HG03469 (cell line): ENCODE measurements at regions not wholly inside any gene's neighbourhood (a gene's known extent, or its start where the extent isn't known, plus 50 kb on each side); places are given as distances from the start of the nearest gene placed in this dataset.
"Not testable (repeated sequence)": the region's sequence is repeated elsewhere in the genome, so short reads cannot be mapped to it uniquely, and the experiment has no call there.

ENCODE experiments used
- ATAC-seq: cut with Tn5 transposase; IDR thresholded peaks from one replicate; pipeline ENCODE4 v1.9.1; 2021; ENCODE audit warnings: mild to moderate bottlenecking, moderate library complexity, moderate number of reproducible peaks; ENCODE audit not compliant: unreplicated experiment

DNA sequence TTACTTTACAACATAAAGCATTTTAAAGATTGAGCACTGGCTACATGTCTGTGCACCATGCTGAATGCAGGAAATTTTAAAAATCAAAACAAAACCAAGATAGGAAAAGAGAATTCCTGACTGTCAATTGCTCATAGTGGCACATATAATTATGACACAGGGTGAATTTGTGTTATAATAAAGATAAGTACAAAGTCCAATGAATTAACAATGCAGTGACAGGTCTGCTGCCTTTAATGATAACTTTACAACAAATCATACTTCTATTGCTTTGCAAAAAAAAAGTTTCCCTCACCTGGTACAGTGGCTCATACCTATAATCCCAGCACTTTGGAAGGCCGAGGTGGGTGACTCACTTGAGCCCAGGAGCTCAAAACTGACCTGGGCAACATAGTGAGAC, 93.8 kb upstream of the OSBPL8 start:
- no peak for ATAC-seq

DNA sequence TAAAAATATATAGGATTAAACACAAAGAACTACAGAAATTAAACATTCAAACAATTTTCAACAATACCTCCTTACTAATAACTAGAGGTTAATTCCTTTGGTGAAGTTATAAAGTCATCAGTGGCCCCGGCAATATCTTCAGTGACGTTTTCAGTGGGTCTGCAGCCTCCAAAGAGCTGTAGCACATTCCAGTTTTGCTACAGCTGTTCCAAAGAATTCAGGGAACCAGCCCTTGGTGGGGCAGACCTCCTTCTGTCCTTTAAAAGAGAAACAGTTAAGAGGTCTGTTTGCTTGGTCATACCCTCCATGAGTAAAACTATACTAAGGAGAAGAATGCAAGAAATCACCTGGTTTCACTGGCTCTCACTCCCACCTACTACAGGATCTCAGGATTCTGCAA, 99.2 kb upstream of the ZDHHC17 start:
- no peak for ATAC-seq

DNA sequence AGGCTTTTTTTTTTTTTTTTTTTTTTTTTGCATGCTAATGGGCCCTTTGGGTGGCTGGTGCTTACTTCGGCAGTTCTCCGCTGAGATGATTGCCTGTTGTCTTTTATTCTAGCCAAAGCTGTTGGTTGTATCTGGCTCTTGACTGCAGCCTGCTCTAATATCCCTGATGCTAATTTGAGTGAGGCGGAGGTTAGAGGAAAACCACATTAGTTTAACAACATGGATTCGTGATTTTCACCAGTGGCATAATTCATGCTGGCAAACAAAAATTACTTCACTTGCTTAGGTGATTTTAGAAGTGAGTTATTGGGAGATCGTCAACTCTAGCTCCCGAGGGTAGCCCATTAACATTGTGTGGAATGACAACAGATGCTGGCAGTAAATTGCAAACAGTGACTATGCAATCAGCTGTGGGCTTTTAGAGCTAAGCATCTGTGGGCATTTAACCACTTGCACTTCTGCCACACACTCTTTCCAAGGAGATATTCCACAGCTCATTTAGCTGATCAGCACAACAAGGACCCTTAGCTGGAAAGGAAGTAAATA, 97.6 kb upstream of the ZDHHC17 start:
- ATAC-seq = no peak

DNA sequence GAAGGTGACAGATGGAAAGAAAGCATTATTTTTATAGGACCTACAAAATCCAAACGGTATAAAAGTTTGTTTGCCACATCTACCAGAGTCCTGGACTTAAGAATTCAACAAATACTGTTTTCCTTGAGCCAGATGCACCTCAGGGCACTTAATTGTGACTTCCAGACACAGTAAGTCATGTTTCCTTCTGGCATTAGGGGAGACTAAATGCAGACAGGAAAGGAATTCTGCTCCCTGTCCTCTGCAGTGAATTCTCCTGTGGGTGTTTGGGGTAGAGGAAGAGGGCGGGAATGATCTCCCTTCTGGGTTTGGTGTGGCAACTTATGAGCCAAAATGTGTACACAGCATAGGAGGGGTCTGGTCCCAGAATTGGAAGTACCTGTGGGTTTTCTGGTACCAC, 93.9 kb upstream of the ZDHHC17 start:
- ATAC-seq = no peak

DNA sequence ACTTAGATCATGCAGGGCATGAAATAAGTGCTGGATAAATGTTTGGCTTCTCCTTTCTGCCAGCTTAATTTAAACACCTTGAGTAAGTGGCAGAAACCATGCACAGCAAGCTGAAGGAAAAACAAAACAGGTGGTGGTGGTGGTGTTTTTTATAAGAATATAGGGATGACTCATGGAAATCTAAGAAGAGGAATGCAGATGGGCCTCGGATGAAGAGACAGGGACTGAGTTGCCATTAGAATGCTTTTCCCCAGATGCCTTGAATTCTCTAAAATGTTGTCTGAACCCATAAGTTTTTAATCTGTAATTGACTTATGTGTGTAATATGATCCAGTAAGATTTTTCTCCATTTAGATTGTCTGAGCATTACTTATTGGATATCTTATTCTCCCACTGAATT, 93.1 kb upstream of the ZDHHC17 start:
- ATAC-seq = no peak

DNA sequence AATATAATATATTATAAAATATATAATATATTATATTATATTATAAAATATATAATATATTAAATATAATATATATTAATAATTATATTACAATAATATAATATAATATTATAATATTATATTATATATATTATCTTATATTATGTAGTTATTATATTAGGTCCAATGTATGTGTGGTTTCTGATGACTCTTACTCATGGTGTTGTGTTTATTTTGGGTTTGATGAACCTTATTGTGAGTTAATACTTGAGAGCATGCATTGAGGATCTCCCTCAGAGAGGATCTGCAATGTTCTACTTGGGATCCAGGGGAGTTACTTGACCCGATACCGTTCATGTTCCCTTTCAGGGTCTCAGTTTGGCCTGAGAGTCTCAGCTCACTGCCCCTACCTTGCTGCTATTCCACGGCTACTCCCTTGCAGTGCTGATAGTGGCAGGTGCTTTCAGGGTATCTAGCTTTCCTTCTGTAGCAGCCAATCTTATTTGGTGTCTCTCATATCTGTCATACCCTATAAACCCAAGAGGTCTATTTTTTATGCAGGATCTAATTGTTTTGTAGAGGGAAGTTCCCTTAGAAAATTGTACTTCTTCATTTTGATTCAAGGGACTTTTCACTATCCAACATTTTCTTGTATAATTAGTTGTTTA, 89.1 kb upstream of the ZDHHC17 start:
- ATAC-seq = no peak

DNA sequence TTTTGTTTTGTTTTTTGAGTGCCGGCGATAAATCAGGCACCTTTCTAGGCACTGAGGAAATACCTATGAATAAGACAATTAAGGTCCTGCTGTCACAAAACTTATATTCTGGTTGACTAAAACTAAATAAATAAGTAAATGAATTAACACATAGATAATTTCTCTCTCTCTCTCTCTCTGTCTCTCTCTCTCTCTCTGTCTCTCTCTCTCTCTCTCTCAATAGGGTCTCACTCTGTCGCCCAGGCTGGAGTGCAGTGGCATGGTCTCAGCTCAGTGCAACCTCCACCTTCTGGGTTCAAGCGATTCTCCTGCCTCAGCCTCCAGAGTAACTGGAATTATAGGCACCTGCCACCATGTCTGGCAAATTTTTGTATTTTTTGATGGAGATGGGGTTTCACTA, 87.7 kb upstream of the ZDHHC17 start:
- ATAC-seq = not testable (repeated sequence)

DNA sequence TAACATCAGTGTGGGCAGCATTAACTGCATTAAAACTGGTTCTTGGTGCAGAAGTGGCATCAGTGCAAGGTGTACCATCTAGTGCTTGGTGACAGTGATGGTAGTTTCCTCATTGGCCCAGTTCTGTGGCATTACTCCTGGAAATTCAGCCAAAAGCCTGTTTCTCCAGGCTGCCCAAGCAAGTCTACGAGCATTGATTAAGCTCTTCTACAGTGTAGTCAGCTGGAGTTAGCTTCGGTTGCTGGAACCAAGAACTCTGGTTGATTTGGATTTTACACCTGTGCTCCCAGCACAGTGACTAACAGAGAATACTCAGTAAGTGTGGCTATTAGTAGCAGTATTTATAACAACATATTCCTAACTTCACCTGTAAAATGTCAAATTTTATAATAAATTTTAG, 84.9 kb upstream of the ZDHHC17 start:
- ATAC-seq = no peak

DNA sequence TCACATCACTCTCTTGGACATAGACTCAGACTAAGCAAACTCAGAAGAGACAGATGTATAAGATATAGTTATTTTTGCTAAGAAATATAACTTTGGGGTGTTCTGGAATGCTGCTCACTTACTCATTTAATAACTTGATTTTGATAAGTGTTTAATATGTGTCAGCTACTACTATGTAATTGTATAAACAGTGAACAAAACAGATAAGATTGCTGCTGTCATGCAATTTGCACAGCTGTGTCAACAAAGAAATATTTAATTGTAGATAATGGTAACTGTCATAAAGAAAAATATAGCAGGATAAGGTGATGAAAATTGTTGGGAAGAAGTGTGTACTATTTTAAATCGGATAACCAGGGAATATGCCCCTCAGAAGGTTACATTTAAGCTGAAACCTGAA, 84.1 kb upstream of the ZDHHC17 start:
- no peak for ATAC-seq

DNA sequence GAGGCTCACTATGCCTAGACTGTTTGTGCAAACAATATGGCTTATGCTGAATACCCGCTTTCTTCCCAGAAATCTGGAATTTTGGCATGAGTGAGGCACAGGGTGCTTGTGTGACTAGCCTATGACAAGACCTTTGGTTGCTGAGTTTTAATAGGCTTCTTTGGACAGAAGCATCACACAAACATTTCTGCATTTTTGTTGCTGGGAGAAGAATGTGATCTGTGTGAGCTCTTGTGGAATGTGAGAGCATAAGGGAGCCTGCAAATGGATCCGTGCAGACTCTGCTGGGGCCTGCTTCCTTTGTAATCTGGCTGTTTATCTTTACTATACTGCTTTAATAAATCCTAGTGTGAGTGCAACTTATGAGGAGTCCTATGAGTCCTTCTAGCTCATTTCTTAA, 83.0 kb upstream of the ZDHHC17 start:
- no peak for ATAC-seq

DNA sequence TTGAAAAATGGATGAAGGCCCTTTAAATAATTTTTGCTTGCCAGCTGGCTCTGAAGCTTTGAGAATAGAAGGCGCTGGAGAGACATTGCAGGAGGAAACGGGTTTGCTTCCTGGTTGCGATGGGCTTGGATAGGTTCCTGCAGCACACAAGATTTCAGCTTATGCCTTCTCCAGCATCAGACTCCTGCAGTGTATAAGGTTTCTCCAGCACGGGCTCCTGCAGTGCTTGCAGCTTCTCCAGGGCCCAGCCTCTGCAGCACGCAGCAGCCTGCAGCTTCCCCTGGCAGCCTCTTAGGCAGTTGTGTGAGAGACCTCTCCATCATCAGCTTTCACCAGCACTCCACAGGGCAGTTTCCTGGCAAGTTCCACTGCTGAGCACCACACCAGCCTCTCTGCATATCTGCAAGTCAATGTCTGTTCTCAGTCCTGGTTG, 78.7 kb upstream of the ZDHHC17 start:
- ATAC-seq = no peak

DNA sequence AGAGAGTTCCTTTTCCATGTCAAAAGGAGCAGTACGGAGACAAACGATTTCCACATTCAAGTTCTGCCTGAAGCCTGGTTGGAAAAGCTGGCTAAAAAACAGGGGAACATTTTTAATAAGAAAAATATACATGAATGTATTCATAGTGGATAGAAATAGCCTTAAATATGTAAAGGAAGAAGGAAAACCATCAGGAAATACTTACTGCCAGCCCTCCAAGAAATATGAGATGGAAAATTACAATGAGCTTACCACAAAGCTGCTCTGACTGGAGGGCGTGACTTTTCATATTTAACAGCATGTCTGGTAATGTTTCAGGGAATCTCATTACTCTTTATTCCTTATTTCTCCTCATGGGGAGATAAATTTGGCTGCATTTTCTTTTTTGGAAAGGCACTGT, 75.9 kb upstream of the ZDHHC17 start:
- no peak for ATAC-seq

DNA sequence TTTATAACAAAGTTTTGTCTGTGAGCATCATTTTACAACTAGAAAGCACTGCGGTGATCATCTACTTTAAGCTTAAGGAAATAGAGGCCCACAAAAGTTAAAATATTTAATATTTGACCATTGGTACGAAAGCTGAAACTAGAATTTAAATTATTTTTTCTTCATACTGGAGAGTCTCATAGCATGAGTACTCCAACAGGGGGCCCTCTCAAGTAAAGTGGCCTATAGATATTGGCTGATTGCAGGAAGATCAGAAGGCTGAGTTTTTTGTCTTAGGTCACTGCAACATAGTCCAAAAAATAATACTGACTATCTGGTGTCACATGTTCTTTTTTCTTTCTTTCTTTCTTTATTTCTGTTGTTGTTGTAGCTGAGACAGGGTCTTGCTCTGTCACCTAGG, 75.3 kb upstream of the ZDHHC17 start:
- ATAC-seq = no peak

DNA sequence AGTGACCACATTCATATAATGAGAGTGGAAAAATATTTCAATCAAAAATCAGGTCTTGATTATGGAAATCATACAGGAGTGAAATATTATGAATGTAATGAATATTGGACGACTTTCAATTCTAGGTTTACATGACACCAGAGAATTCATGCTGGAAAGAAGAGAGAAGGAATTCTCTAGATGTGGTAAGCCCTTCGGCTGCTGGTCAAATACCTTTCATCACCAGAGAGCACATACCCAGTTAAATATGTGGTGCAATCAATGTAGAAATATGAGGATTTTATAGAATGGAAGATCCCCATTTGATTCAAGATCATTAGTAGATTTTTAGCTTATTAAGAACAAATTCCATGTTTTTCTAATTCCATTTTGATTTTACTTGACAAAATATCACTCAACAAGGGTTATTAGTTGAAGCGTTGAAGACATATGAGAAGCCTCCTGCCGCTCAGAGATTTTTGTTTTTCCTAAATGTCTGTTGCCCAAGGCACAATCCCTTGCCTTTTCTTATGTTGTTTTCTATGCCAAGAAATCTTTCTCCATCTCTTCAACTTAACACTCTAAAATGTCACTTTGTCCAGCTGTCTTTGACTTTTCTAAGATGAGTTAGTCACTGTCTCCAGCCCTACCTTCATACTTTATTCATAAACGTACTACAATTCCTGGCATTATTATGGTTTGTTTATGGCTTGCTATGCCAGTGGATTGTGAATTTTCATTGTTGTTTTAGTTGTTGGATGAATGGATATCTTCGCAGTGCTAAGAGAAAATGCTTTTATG, 72.8 kb upstream of the ZDHHC17 start:
- ATAC-seq = no peak

DNA sequence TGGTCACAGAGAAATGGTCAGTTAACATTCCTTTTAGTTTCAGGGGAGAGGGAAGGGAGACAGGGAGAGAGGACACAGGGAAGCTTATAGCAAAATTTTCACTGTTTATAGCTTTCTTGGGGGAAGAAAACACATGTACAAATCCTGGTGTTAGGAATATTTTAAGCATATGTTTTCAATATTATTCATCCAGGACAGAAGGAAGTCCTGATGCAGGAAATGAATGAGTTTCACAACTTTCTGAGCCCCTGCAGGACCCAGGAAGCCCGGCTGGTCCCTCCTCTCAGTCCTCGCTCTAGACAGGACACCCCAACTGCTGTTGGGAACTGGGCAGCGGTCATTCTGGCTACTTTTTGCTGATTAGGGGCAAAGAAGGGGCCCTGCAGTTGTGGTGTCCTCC, 71.1 kb upstream of the ZDHHC17 start:
- ATAC-seq = no peak

DNA sequence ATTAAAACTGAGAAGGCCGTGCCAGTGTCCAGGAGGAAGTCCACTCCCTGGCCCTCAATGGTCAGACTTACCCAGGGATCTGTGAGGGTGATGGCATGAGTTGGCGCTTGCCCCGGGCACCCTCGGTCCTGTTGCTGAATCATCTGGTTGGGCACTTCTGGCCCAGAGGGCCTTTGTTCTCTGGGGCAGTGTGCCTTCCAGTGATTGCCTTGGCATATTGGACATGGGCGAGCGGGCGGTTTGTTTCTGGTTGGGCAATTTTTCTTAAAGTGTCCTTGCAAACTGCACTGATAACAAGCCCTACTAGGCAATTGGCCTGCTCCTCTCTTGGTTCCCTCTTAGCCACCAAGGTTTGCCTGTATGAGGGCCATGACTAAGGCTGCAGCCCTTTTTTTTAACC, 69.5 kb upstream of the ZDHHC17 start:
- ATAC-seq = no peak

DNA sequence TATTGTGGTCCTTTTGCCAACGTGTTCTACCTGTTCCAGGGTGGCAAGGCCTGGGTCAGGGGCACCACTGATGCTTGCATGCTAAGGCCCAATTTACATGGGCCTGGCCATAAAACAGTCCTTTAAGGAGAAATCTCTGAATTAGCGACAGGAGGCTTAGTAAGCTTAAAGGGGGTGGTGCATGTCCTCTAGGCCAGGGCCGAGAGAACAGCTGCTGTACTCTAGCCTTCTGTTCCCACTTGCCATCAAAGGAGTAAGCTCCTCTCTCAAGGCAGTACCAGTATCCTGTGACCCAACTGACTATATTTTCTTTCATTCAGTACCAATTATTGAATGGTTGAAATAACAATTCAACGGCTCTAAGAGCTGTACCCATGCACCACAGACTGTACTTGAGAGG, 67.7 kb upstream of the ZDHHC17 start:
- no peak for ATAC-seq

DNA sequence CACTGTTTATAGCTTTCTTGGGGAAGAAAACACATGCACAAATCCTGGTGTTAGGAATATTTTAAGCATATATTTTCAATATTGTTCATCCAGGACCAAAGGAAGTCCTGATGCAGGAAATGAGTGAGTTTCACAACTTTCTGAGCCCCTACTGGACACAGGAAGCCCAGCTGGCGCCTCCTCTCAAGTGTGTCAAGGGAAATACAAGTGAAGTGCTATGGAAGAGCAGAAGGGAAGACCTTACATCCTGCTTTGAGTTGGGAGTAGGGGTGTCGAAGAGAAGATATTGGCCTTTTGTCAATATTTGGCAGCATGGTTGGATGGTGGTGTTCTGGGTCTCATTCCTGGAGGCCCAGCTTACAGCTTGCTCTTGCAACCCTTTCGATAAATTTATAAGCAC, 66.1 kb upstream of the ZDHHC17 start:
- no peak for ATAC-seq

DNA sequence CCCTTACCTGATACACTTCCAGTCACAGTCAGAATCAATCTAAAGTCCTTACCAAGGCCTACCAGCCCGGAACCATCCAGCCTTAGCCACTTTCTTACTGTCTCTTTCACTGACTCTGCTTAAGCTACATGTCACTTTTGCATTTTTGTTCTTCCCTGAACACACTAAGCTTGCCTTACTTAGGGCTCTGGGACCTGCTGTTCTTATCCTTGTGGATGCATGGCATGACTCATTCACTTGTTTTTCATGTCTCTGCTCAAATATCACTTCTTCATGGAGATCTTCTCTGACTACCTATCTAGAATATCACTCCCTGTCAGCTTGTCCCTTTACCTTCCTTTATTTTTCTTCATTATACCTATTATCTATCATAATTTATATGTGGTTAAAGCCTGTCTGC, 65.6 kb upstream of the ZDHHC17 start:
- ATAC-seq = no peak

DNA sequence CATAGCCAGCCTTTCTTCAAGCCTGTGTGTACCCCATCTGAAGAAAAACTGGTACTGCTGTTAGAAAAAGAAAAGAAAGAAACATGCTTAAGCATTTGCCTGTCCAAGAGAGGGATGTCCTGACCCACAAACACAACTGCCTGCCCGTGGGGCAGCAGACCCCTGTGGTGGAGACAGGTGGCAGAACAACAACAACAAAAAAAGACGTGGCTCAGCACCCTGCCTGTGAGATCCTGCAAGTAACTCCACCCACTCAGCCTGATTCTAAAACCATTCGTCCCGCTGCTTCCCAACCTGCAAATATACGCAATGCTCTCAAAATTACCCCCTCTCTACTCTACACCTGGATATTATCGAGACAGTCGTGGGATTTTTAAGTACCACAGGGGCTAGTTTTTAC, 64.9 kb upstream of the ZDHHC17 start:
- no peak for ATAC-seq

DNA sequence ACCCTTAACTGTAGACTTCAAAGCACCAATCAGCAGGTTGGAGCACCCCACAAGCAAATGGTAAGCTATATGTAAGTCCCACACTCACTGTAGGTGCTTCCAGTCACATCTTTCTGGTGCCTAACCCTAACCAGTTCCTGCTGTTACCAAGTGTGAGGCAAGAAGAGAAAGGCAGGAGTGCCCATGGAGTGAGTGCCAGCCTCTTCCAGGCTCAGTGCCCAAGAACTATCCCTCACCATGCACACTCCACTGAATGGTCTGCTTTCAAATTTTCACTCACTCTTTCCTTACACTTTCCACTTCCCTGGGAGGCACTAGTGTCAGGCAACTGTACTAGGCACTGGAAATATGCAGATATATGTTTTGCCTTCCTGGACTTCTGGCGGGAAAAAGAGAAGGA, 62.2 kb upstream of the ZDHHC17 start:
- ATAC-seq = no peak

DNA sequence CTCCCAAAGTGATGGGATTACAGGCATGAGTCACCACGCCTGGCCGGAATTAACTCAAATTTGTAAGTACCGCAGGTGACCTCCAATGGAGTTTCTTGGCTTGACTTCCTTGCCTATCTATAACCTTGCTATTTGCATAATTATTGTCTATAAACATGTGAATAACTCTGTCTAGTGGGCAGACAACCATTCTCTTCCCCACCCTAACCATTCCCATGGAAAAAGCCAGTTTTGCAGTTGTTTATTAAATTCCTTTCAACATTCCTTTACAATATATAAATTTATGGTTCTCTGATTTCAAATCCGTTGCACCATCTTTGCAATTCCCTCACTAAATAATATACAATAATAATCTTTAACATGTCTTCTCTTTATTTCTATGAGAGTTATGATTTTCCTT, 61.0 kb upstream of the ZDHHC17 start:
- ATAC-seq = no peak
